Fibroblast of mammary gland (primary cell): ENCODE measurements at regions not wholly inside any gene's neighbourhood (a gene's known extent, or its start where the extent isn't known, plus 50 kb on each side); places are given as distances from the start of the nearest gene placed in this dataset.

Experiments
- DNase-seq: peaks from one replicate; pipeline ENCODE4 v3.0.0-alpha.2; 2010; ENCODE audit warnings: low read depth
- H3K4me3 ChIP-seq: 2 replicates; pipeline ENCODE4 v1.5.1; 2011; ENCODE audit warnings: low read depth, mild to moderate bottlenecking, low read length, moderate library complexity; ENCODE audit not compliant: control insufficient read depth
- CTCF ChIP-seq: conservative IDR thresholded peaks from 2 replicates; pipeline ENCODE4 v1.5.1; 2011; ENCODE audit warnings: low read depth, low read length, inconsistent platforms; ENCODE audit not compliant: control insufficient read depth, insufficient read depth

GRCh38 chr19:30305346-30306060, 66.7 kb upstream of the ZNF536 start:
- no peak overlapping the region for H3K4me3 ChIP-seq
- TF ChIP-seq CTCF, result no peak
- no peak for DNase-seq

GRCh38 chr19:30307191-30307974, 64.8 kb upstream of the ZNF536 start:
- no peak for TF ChIP-seq CTCF
- no peak overlapping the region for H3K4me3 ChIP-seq
- DNase-seq, result no peak

- H3K4me3 ChIP-seq, result no peak overlapping the region
- no peak for DNase-seq
- no peak for TF ChIP-seq CTCF
Measured at GRCh38 chr19:30309176-30309575, 63.0 kb upstream of the ZNF536 start.

GRCh38 chr19:30309905-30310601, 62.1 kb upstream of the ZNF536 start:
- TF ChIP-seq CTCF, result no peak
- H3K4me3 ChIP-seq, result no peak overlapping the region
- no peak for DNase-seq

- no peak for DNase-seq
- no peak for TF ChIP-seq CTCF
- H3K4me3 ChIP-seq, result no peak overlapping the region
Measured at GRCh38 chr19:30310602-30311263, 61.5 kb upstream of the ZNF536 start.

GRCh38 chr19:30311911-30312310, 60.3 kb upstream of the ZNF536 start:
- no peak overlapping the region for H3K4me3 ChIP-seq
- no peak for TF ChIP-seq CTCF
- no peak for DNase-seq
